ENCODE measurements at regions not wholly inside any gene's neighbourhood (a gene's known extent, or its start where the extent isn't known, plus 50 kb on each side); places are given as distances from the start of the nearest gene placed in this dataset.

GRCh38 chr16:61289141-61289540 lies 747.1 kb downstream of the CDH8 start:
- in situ Hi-C loops (cut with HindIII; ENCODE audit: low pct_unique_long_range_greater_than_20kb, low sequenced_read_pairs), result no loop called here
- no peak for TF ChIP-seq JUND (IDR thresholded peaks at IDR 0.05; ENCODE audit: low read depth)
- DNase-seq (ENCODE audit: low read depth in 1 of 2, low spot score in 1 of 2), result no peak

GRCh38 chr16:61277849-61278248 lies 758.4 kb downstream of the CDH8 start:
- no peak for TF ChIP-seq JUND (IDR thresholded peaks at IDR 0.05; ENCODE audit: low read depth)
- DNase-seq (ENCODE audit: low read depth in 1 of 2, low spot score in 1 of 2), result no peak
- in situ Hi-C loops (cut with HindIII; ENCODE audit: low pct_unique_long_range_greater_than_20kb, low sequenced_read_pairs), result no loop called here

GRCh38 chr16:61274211-61274610 lies 762.0 kb downstream of the CDH8 start:
- no peak for TF ChIP-seq JUND (IDR thresholded peaks at IDR 0.05; ENCODE audit: low read depth)
- DNase-seq (ENCODE audit: low read depth in 1 of 2, low spot score in 1 of 2), result no peak
- in situ Hi-C loops (cut with HindIII; ENCODE audit: low pct_unique_long_range_greater_than_20kb, low sequenced_read_pairs), result no loop called here

- no peak for DNase-seq (ENCODE audit: low read depth in 1 of 2, low spot score in 1 of 2)
- in situ Hi-C loops (cut with HindIII; ENCODE audit: low pct_unique_long_range_greater_than_20kb, low sequenced_read_pairs), result no loop called here
- no peak for TF ChIP-seq JUND (IDR thresholded peaks at IDR 0.05; ENCODE audit: low read depth)
Observed at GRCh38 chr16:61270726-61271125, 765.5 kb downstream of the CDH8 start.

GRCh38 chr16:61263400-61263799 lies 772.8 kb downstream of the CDH8 start:
- no peak for TF ChIP-seq JUND (IDR thresholded peaks at IDR 0.05; ENCODE audit: low read depth)
- in situ Hi-C loops (cut with HindIII; ENCODE audit: low pct_unique_long_range_greater_than_20kb, low sequenced_read_pairs), result no loop called here
- no peak for DNase-seq (ENCODE audit: low read depth in 1 of 2, low spot score in 1 of 2)

GRCh38 chr16:61261315-61261714 lies 774.9 kb downstream of the CDH8 start:
- TF ChIP-seq JUND (IDR thresholded peaks at IDR 0.05; ENCODE audit: low read depth), result no peak
- in situ Hi-C loops (cut with HindIII; ENCODE audit: low pct_unique_long_range_greater_than_20kb, low sequenced_read_pairs), result no loop called here
- DNase-seq (ENCODE audit: low read depth in 1 of 2, low spot score in 1 of 2), result no peak

- no peak for DNase-seq (ENCODE audit: low read depth in 1 of 2, low spot score in 1 of 2)
- TF ChIP-seq JUND (IDR thresholded peaks at IDR 0.05; ENCODE audit: low read depth), result no peak
- in situ Hi-C loops (cut with HindIII; ENCODE audit: low pct_unique_long_range_greater_than_20kb, low sequenced_read_pairs), result no loop called here
Observed at GRCh38 chr16:61246592-61246991, 789.6 kb downstream of the CDH8 start.

- no peak for DNase-seq (ENCODE audit: low read depth in 1 of 2, low spot score in 1 of 2)
- TF ChIP-seq JUND (IDR thresholded peaks at IDR 0.05; ENCODE audit: low read depth), result no peak
- in situ Hi-C loops (cut with HindIII; ENCODE audit: low pct_unique_long_range_greater_than_20kb, low sequenced_read_pairs), result no loop called here
Observed at GRCh38 chr16:61243954-61244353, 792.3 kb downstream of the CDH8 start.

- TF ChIP-seq JUND (IDR thresholded peaks at IDR 0.05; ENCODE audit: low read depth), result no peak
- no peak for DNase-seq (ENCODE audit: low read depth in 1 of 2, low spot score in 1 of 2)
- in situ Hi-C loops (cut with HindIII; ENCODE audit: low pct_unique_long_range_greater_than_20kb, low sequenced_read_pairs), result no loop called here
Observed at GRCh38 chr16:61237884-61238485, 798.3 kb downstream of the CDH8 start.

- no peak for TF ChIP-seq JUND (IDR thresholded peaks at IDR 0.05; ENCODE audit: low read depth)
Observed at GRCh38 chr16:61233713-61234112, 802.5 kb downstream of the CDH8 start.

GRCh38 chr16:61228371-61228770 lies 807.9 kb downstream of the CDH8 start:
- in situ Hi-C loops (cut with HindIII; ENCODE audit: low pct_unique_long_range_greater_than_20kb, low sequenced_read_pairs), result no loop called here
- TF ChIP-seq JUND (IDR thresholded peaks at IDR 0.05; ENCODE audit: low read depth), result no peak
- DNase-seq (ENCODE audit: low read depth in 1 of 2, low spot score in 1 of 2), result no peak

More at GRCh38 chr16:61233713-61234112, 802.5 kb downstream of the CDH8 start:
- in situ Hi-C loops (cut with HindIII; ENCODE audit: low pct_unique_long_range_greater_than_20kb, low sequenced_read_pairs), result no loop called here
- DNase-seq (ENCODE audit: low read depth in 1 of 2, low spot score in 1 of 2), result no peak

- TF ChIP-seq JUND (IDR thresholded peaks at IDR 0.05; ENCODE audit: low read depth), result no peak
- no peak for DNase-seq (ENCODE audit: low read depth in 1 of 2, low spot score in 1 of 2)
- in situ Hi-C loops (cut with HindIII; ENCODE audit: low pct_unique_long_range_greater_than_20kb, low sequenced_read_pairs), result no loop called here
Observed at GRCh38 chr16:61215605-61216004, 820.6 kb downstream of the CDH8 start.

- in situ Hi-C loops (cut with HindIII; ENCODE audit: low pct_unique_long_range_greater_than_20kb, low sequenced_read_pairs), result no loop called here
- no peak for DNase-seq (ENCODE audit: low read depth in 1 of 2, low spot score in 1 of 2)
- no peak for TF ChIP-seq JUND (IDR thresholded peaks at IDR 0.05; ENCODE audit: low read depth)
Observed at GRCh38 chr16:61214780-61215179, 821.5 kb downstream of the CDH8 start.

- TF ChIP-seq JUND (IDR thresholded peaks at IDR 0.05; ENCODE audit: low read depth), result no peak
- no peak for DNase-seq (ENCODE audit: low read depth in 1 of 2, low spot score in 1 of 2)
- in situ Hi-C loops (cut with HindIII; ENCODE audit: low pct_unique_long_range_greater_than_20kb, low sequenced_read_pairs), result no loop called here
Observed at GRCh38 chr16:61210076-61210475, 826.2 kb downstream of the CDH8 start.
